Amniotic stem cell (primary cell): ENCODE measurements at regions not wholly inside any gene's neighbourhood (a gene's known extent, or its start where the extent isn't known, plus 50 kb on each side); places are given as distances from the start of the nearest gene placed in this dataset.
"Not testable (repeated sequence)": the region's sequence is repeated elsewhere in the genome, so short reads cannot be mapped to it uniquely, and the experiment has no call there.

ENCODE experiments used
- DNase-seq: peaks from one replicate; lab custom pipeline; 2025; lab: John Stamatoyannopoulos, UW

- no peak for DNase-seq
Observed at GRCh38 chr11:90309693-90310092, 86.8 kb upstream of the CHORDC1 start.

DNA sequence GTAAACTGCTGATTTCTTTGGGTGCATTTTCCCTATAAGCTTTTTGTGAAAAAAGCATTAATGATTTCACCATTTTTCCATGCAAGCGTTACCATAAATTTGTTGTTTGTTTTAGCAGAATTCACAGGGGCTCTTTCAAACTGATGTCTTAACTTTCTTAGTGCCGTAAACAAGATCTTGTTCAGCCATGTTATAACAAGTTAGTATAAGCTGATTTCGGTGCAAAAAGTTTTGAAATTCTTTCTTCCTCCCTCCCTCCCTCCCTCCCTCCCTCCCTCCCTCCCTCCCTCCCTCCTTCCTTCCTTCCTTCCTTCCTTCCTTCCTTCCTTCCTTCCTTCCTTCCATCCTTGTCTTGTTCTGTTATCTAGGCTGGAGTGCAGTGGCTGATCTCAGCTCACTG is 71.7 kb upstream of the CHORDC1 start:
- no peak for DNase-seq

GRCh38 chr11:90294091-90294490 is 71.2 kb upstream of the CHORDC1 start:
- DNase-seq, result no peak

DNA sequence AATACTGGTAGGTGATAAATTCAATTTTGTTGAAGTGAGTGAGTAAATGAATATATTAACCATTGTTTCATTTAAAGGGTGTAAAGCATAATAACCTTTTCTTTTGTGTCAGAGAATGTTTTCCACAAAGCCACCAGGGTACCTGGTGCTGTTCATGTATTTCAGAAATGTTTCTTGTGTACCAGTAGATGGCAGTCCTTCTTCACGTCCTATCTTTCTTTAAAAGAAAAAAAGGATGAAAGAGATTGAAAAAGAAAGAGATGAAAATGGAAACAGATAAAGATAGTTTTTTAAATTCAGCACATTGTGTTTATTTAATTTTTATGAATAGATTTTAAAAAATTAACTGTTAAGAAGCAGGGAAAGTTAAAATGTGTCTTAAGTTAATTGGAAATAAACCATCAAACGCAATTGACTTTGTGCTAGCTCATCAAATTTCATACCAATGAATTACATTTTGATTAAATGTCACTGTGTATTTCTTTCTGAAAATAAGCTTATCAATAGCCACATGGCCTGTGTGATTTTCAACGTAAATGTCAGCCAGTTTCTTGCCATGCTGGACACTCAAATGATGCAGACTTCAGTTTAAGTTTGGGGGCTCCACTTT is 65.5 kb upstream of the CHORDC1 start:
- no peak for DNase-seq

DNA sequence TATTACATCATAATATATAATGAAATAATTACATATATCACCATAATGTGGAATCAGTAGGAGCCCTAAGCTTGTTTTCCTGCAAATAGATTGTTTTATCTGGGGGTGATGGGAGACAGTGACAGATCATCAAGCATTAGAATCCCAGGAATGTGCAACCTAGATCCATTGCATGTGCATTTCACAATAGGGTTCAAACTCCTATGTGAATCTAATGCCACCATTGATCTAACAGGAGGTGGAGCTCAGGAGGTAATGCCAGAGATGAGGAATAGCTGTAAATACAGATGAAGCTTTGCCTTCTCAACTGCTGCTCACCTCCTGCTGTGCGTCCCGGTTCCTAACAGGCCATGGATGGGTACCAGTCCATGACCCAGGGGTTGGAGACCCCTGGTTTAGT is 63.8 kb upstream of the CHORDC1 start:
- no peak for DNase-seq

GRCh38 chr11:90284171-90284570 is 61.3 kb upstream of the CHORDC1 start:
- no peak for DNase-seq

- DNase-seq, result not testable (repeated sequence)
Observed at GRCh38 chr11:90282551-90283071, 59.8 kb upstream of the CHORDC1 start.

- no peak for DNase-seq
Observed at GRCh38 chr11:90274362-90274761, 51.5 kb upstream of the CHORDC1 start.
